H1 (cell line): ENCODE measurements at regions not wholly inside any gene's neighbourhood (a gene's known extent, or its start where the extent isn't known, plus 50 kb on each side); places are given as distances from the start of the nearest gene placed in this dataset.

ENCODE experiments used
- CTCF ChIA-PET: fragments of 300-600 bp; sonication (Branson Sonifier 250); formaldehyde crosslinking; loops from one replicate; lab custom pipeline; 2021; ENCODE audit not compliant: partially characterized antibody; lab: Charles Lee
- POLR2A ChIA-PET: fragments of 300-600 bp; sonication (Branson Sonifier 250); formaldehyde crosslinking; loops from one replicate; lab custom pipeline; 2021; ENCODE audit warnings: inconsistent platforms; ENCODE audit not compliant: partially characterized antibody; lab: Charles Lee
- DNase-seq, 2 experiments: peaks; one replicate each; pipeline versions ENCODE4 v3.0.0 to v3.0.0-alpha.2; 2010 to 2022; ENCODE audit warnings: low spot score in 2 of 2, low read depth in 1 of 2, mixed read lengths in 1 of 2
- FAIRE-seq: peaks from 2 replicates; lab custom pipeline; 2011; peaks lifted over from hg19 to GRCh38; lab: Jason Lieb, UNC
- H2AFZ ChIP-seq: 2 replicates; pipeline ENCODE4 v1.8.1; 2012; ENCODE audit warnings: low read length, inconsistent platforms
- H2AK5ac ChIP-seq: 2 replicates; pipeline ENCODE4 v1.6.1; 2013; ENCODE audit warnings: low read depth, low read length
- H2BK120ac ChIP-seq: replicated peaks from 2 replicates; pipeline ENCODE3; 2013; ENCODE audit warnings: low read depth, low read length, inconsistent platforms
- H2BK12ac ChIP-seq: 2 replicates; pipeline ENCODE4 v1.6.1; 2013; ENCODE audit warnings: low read depth, low read length
- H2BK15ac ChIP-seq: 2 replicates; pipeline ENCODE4 v1.6.1; 2013; ENCODE audit warnings: low read length
- H2BK20ac ChIP-seq: 2 replicates; pipeline ENCODE4 v1.6.1; 2013; ENCODE audit warnings: low read length
- H2BK5ac ChIP-seq: 2 replicates; pipeline ENCODE4 v1.6.1; 2013; ENCODE audit warnings: low read depth, low read length
- H3K14ac ChIP-seq: 2 replicates; pipeline ENCODE4 v1.6.1; 2013; ENCODE audit warnings: inconsistent platforms; ENCODE audit not compliant: insufficient read length
- H3K18ac ChIP-seq: 2 replicates; pipeline ENCODE4 v1.6.1; 2013; ENCODE audit warnings: low read length; ENCODE audit errors: extremely low read depth
- H3K23ac ChIP-seq: 2 replicates; pipeline ENCODE4 v1.6.1; 2013; ENCODE audit warnings: inconsistent platforms; ENCODE audit not compliant: insufficient read length
- H3K23me2 ChIP-seq: 2 replicates; pipeline ENCODE4 v1.6.1; 2013; ENCODE audit warnings: low read depth, low read length
- H3K27ac ChIP-seq: 2 replicates; pipeline ENCODE4 v1.6.1; 2011; ENCODE audit warnings: low read depth, low read length, inconsistent platforms
- H3K27me3 ChIP-seq, 4 experiments: replicated peaks in 1 of 4; 1 replicate in 1 of 4; 2 replicates in 3 of 4; pipeline versions ENCODE4 v1.6.1 to v1.8.1; 2011 to 2013; ENCODE audit warnings: low read length in 3 of 4, mild to moderate bottlenecking in 3 of 4, inconsistent platforms in 2 of 4, mixed read lengths in 2 of 4, moderate library complexity in 1 of 4; ENCODE audit not compliant: control insufficient read depth in 3 of 4, insufficient read depth in 3 of 4; ENCODE audit errors: extremely low read depth in 1 of 4
- H3K36me3 ChIP-seq, 4 experiments: 2 replicates each; pipeline versions ENCODE4 v1.6.1 to v1.8.1; 2011 to 2013; ENCODE audit warnings: mild to moderate bottlenecking in 4 of 4, low read length in 3 of 4, moderate library complexity in 2 of 4, control low read depth in 1 of 4, inconsistent platforms in 1 of 4; ENCODE audit not compliant: insufficient read depth in 4 of 4, control insufficient read depth in 2 of 4
- H3K4ac ChIP-seq: replicated peaks from 2 replicates; pipeline ENCODE3; 2013; ENCODE audit warnings: low read length, low read depth, mixed read lengths, inconsistent platforms; ENCODE audit not compliant: insufficient read length
- H3K4me1 ChIP-seq, 4 experiments: replicated peaks in 1 of 4; 1 replicate in 1 of 4; 2 replicates in 3 of 4; pipeline versions ENCODE4 v1.6.1 to v1.8.1; 2011 to 2013; ENCODE audit warnings: low read length in 3 of 4, inconsistent platforms in 2 of 4, mixed read lengths in 1 of 4; ENCODE audit not compliant: insufficient read depth in 4 of 4, control insufficient read depth in 3 of 4
- H3K4me2 ChIP-seq, 2 experiments: 2 replicates each; pipeline versions ENCODE4 v1.6.1 to v1.8.1; 2011 to 2013; ENCODE audit warnings: low read depth in 2 of 2, low read length in 2 of 2, control low read depth in 1 of 2, inconsistent platforms in 1 of 2, mild to moderate bottlenecking in 1 of 2; ENCODE audit not compliant: insufficient read depth in 1 of 2
- H3K4me3 ChIP-seq, 4 experiments: fragments of 200-600, 300-600 bp in 1 of 4; sonication (generic), shearing (Covaris generic), sonication (Bioruptor Twin) in 1 of 4; 2 replicates each; pipeline versions ENCODE4 v1.5.1 to v1.8.1; 2011 to 2016; ENCODE audit warnings: low read length in 4 of 4, low read depth in 3 of 4, control low read depth in 2 of 4, inconsistent platforms in 2 of 4, mild to moderate bottlenecking in 2 of 4, mixed read lengths in 1 of 4, moderate library complexity in 1 of 4; ENCODE audit not compliant: insufficient read depth in 2 of 4; ENCODE audit errors: extremely low read depth in 1 of 4
- H3K56ac ChIP-seq: replicated peaks from 2 replicates; pipeline ENCODE3; 2013; ENCODE audit warnings: low read depth, mild to moderate bottlenecking, mixed read lengths, low read length, inconsistent platforms; ENCODE audit not compliant: insufficient read length
- H3K79me1 ChIP-seq: 2 replicates; pipeline ENCODE4 v1.6.1; 2013; ENCODE audit warnings: low read depth, low read length, control low read depth
- H3K79me2 ChIP-seq, 2 experiments: 2 replicates each; pipeline versions ENCODE4 v1.6.1 to v1.8.1; 2012 to 2013; ENCODE audit warnings: low read length in 2 of 2, mild to moderate bottlenecking in 2 of 2, inconsistent platforms in 1 of 2; ENCODE audit not compliant: insufficient read depth in 2 of 2, control insufficient read depth in 1 of 2
- H3K9ac ChIP-seq, 4 experiments: replicated peaks in 1 of 4; 1 replicate in 1 of 4; 2 replicates in 3 of 4; pipeline versions ENCODE4 v1.6.1 to v1.8.1; 2011 to 2013; ENCODE audit warnings: low read depth in 3 of 4, low read length in 3 of 4, control low read depth in 2 of 4, mild to moderate bottlenecking in 2 of 4, moderate library complexity in 2 of 4, inconsistent platforms in 1 of 4; ENCODE audit errors: extremely low read depth in 1 of 4
- H3K9me3 ChIP-seq, 2 experiments: 2 replicates each; pipeline versions ENCODE4 v1.6.1 to v1.8.1; 2012 to 2013; ENCODE audit warnings: mild to moderate bottlenecking in 2 of 2, moderate library complexity in 2 of 2, control low read depth in 1 of 2, inconsistent platforms in 1 of 2, low read depth in 1 of 2, low read length in 1 of 2, mixed read lengths in 1 of 2; ENCODE audit not compliant: insufficient read depth in 2 of 2
- H4K20me1 ChIP-seq, 2 experiments: replicated peaks in 1 of 2; 2 replicates each; pipeline versions ENCODE3 to v1.8.1; 2011 to 2013; ENCODE audit warnings: inconsistent platforms in 2 of 2, low read length in 2 of 2, mild to moderate bottlenecking in 1 of 2; ENCODE audit not compliant: insufficient read depth in 2 of 2, control insufficient read depth in 1 of 2
- H4K5ac ChIP-seq: 2 replicates; pipeline ENCODE4 v1.6.1; 2013; ENCODE audit warnings: low read length, low read depth, mixed read lengths, inconsistent platforms; ENCODE audit not compliant: insufficient read length
- H4K8ac ChIP-seq: 2 replicates; pipeline ENCODE4 v1.8.0; 2013; ENCODE audit warnings: mild to moderate bottlenecking, moderate library complexity, low read length, inconsistent platforms; ENCODE audit not compliant: insufficient read depth; ENCODE audit errors: extremely low read depth
- H4K91ac ChIP-seq: replicated peaks from 2 replicates; pipeline ENCODE3; 2013; ENCODE audit warnings: low read length, mixed read lengths, inconsistent platforms; ENCODE audit not compliant: insufficient read length
- BRCA1 ChIP-seq: IDR thresholded peaks from 2 replicates; pipeline ENCODE4 v1.6.1; 2012; ENCODE audit warnings: low read depth, low read length, improper control_type of control experiment
- CBX5 ChIP-seq: fragments of 300-800, 300-1000 bp; sonication (generic); IDR thresholded peaks from 2 replicates; pipeline ENCODE4 v1.7.1; 2016; ENCODE audit warnings: antibody characterized with exemption, low read length, low read depth
- CHD2 ChIP-seq: IDR thresholded peaks from 2 replicates; pipeline ENCODE4 v1.6.1; 2012; ENCODE audit warnings: low read length, improper control_type of control experiment
- NANOG ChIP-seq: IDR thresholded peaks from 2 replicates; pipeline ENCODE4 v1.6.1; 2011; ENCODE audit warnings: low read length, low read depth, mild to moderate bottlenecking, inconsistent platforms; ENCODE audit not compliant: insufficient read depth, poor library complexity, severe bottlenecking
- RAD21 ChIP-seq, 2 experiments: IDR thresholded peaks in 1 of 2; conservative IDR thresholded peaks in 1 of 2; 2 replicates each; pipeline ENCODE4 v1.6.1; 2011; ENCODE audit warnings: low read depth in 2 of 2, low read length in 2 of 2, improper control_type of control experiment in 1 of 2, inconsistent platforms in 1 of 2, mild to moderate bottlenecking in 1 of 2, moderate library complexity in 1 of 2
- RNF2 ChIP-seq: fragments of 200-900, 300-1000 bp; sonication (generic); IDR thresholded peaks from 2 replicates; pipeline ENCODE4 v1.7.1; 2016; ENCODE audit warnings: borderline replicate concordance, low read depth, mild to moderate bottlenecking, antibody characterized with exemption, low read length; ENCODE audit not compliant: poor library complexity, severe bottlenecking; ENCODE audit errors: missing control alignments
- SRF ChIP-seq: IDR thresholded peaks from 2 replicates; pipeline ENCODE4 v1.6.1; 2011; ENCODE audit warnings: mild to moderate bottlenecking, low read depth, low read length, moderate library complexity
- SUZ12 ChIP-seq: fragments of 200-600 bp; sonication (generic); IDR thresholded peaks from 2 replicates; pipeline ENCODE4 v1.6.1; 2012; ENCODE audit warnings: mild to moderate bottlenecking, inconsistent platforms, low read length, moderate library complexity, mixed read lengths
- USF2 ChIP-seq: IDR thresholded peaks from 2 replicates; pipeline ENCODE4 v1.6.1; 2011; ENCODE audit warnings: low read length, improper control_type of control experiment
- WGBS, 2 experiments: shearing (Covaris generic) in 1 of 2; methylation state at CpG; one replicate each; pipeline versions ENCODE4 v1.1.6 to v1.1.7; 2013 to 2015; ENCODE audit warnings: low lambda C conversion rate in 2 of 2, mixed read lengths in 2 of 2, inconsistent platforms in 1 of 2, low coverage in 1 of 2, missing lambda C conversion rate in 1 of 2; ENCODE audit not compliant: insufficient replicate concordance in 2 of 2, insufficient coverage in 1 of 2, insufficient read length in 1 of 2; ENCODE audit errors: extremely low coverage in 1 of 2, missing lambda C conversion rate in 1 of 2; 5-methylcytosine and 5-hydroxymethylcytosine counted together
- TF ChIP-seq, protein P1 (sequence below): IDR thresholded peaks from 2 replicates; pipeline ENCODE4 v1.6.1; 2012; ENCODE audit warnings: inconsistent platforms

GRCh38 chr12:24678436-24678835 is 270.5 kb downstream of the BCAT1 start:
- H2BK12ac ChIP-seq, result no peak overlapping the region
- TF ChIP-seq CBX5 (no peak), RAD21 (IDR thresholded peaks at IDR 0.05 in 1 of 2, conservative IDR thresholded peaks at IDR 0.05 in 1 of 2; ENCODE audit: low read depth in 2 of 2, low read length in 2 of 2) (no peak), NANOG (no peak), RNF2 (no peak), USF2 (no peak), CHD2 (no peak), SUZ12 (no peak), SRF (no peak), BRCA1 (no peak)
- TF ChIP-seq, protein P1, sequence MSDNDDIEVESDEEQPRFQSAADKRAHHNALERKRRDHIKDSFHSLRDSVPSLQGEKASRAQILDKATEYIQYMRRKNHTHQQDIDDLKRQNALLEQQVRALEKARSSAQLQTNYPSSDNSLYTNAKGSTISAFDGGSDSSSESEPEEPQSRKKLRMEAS, result no peak

More at GRCh38 chr12:24678436-24678835, 270.5 kb downstream of the BCAT1 start:
- H3K9ac ChIP-seq, result no peak overlapping the region
- H2BK20ac ChIP-seq, result no peak overlapping the region
- 94% methylated on average over 2 of the region's 2 CpGs; no CpG with 5 or more reads in 1 of the 2 experiments for WGBS, 2 experiments
- H3K56ac ChIP-seq, result no peak overlapping the region
- H4K20me1 ChIP-seq, result no peaks in the 10 kb centered on the region
- ChIA-PET POLR2A (interaction anchor here (1.0 kb wide), 1 partner anchor 115 kb away, joined by 3 read pairs; no protein-coding TSS in a partner anchor), CTCF (interaction anchor here (0.9 to 1.6 kb wide), 2 partner anchors 9 to 106 kb away, joined by 3 read pairs; no protein-coding TSS in a partner anchor)
- H2AK5ac ChIP-seq, result no peak overlapping the region
- H2BK120ac ChIP-seq, result no peak overlapping the region
- no peak overlapping the region for H2BK15ac ChIP-seq
- no peak overlapping the region for H3K27ac ChIP-seq
- no peaks in the 10 kb centered on the region for H3K79me2 ChIP-seq
- H3K23me2 ChIP-seq, result no peaks in the 10 kb centered on the region
- 0 out of 4 replicates have a peak, but pooled peaks cover 0 to 4% of the 10 kb centered on the region in 2 experiments for H3K9me3 ChIP-seq
- H3K27me3 ChIP-seq, result no peaks in the 10 kb centered on the region
- no peak overlapping the region for H2AFZ ChIP-seq
- peaks cover 0 to 8% (median 4%) of the 10 kb centered on the region in 4 experiments; a peak in 4 of 7 replicates for H3K4me1 ChIP-seq
- no peaks in the 10 kb centered on the region for H3K79me1 ChIP-seq
- H3K4ac ChIP-seq, result no peak overlapping the region
- no peaks in the 10 kb centered on the region; a peak in 1 of 8 replicates for H3K36me3 ChIP-seq
- no peak overlapping the region for H3K4me3 ChIP-seq
- H4K91ac ChIP-seq, result no peak overlapping the region
- no peak overlapping the region for H3K4me2 ChIP-seq
- H4K8ac ChIP-seq, result no peak overlapping the region
- no peak overlapping the region for H3K18ac ChIP-seq
- H3K23ac ChIP-seq, result no peak overlapping the region
- no peak overlapping the region for H4K5ac ChIP-seq
- no peak overlapping the region for H3K14ac ChIP-seq
- DNase-seq (no peak), FAIRE-seq (no peak)
- no peak overlapping the region for H2BK5ac ChIP-seq
